T-helper 2 cell treated with Interferon-gamma antibody and Interleukin-4, amounts not matched to agents 5 μg/mL and 100 μg/mL, for 36 hours (primary cell): ENCODE measurements at regions not wholly inside any gene's neighbourhood (a gene's known extent, or its start where the extent isn't known, plus 50 kb on each side); places are given as distances from the start of the nearest gene placed in this dataset.

Experiments
- DNase-seq: peaks from one replicate; pipeline ENCODE4 v3.0.0; 2021; ENCODE audit warnings: low spot score
- H3K27ac Mint-ChIP-seq: one replicate; pipeline ENCODE4 v1.8.0; 2021; ENCODE audit warnings: mild to moderate bottlenecking, mixed read lengths
- H3K27me3 Mint-ChIP-seq: one replicate; pipeline ENCODE4 v1.8.0; 2021; ENCODE audit warnings: low read depth, mixed read lengths
- H3K36me3 Mint-ChIP-seq: one replicate; pipeline ENCODE4 v1.8.0; 2021; ENCODE audit warnings: low read depth, mixed read lengths
- H3K4me1 Mint-ChIP-seq: one replicate; pipeline ENCODE4 v1.8.0; 2021; ENCODE audit warnings: low read depth, mixed read lengths
- H3K4me3 Mint-ChIP-seq: one replicate; pipeline ENCODE4 v1.8.0; 2022; ENCODE audit warnings: mild to moderate bottlenecking, moderate library complexity, mixed read lengths
- H3K9me3 Mint-ChIP-seq: one replicate; pipeline ENCODE4 v1.8.0; 2021; ENCODE audit warnings: mixed read lengths

DNA sequence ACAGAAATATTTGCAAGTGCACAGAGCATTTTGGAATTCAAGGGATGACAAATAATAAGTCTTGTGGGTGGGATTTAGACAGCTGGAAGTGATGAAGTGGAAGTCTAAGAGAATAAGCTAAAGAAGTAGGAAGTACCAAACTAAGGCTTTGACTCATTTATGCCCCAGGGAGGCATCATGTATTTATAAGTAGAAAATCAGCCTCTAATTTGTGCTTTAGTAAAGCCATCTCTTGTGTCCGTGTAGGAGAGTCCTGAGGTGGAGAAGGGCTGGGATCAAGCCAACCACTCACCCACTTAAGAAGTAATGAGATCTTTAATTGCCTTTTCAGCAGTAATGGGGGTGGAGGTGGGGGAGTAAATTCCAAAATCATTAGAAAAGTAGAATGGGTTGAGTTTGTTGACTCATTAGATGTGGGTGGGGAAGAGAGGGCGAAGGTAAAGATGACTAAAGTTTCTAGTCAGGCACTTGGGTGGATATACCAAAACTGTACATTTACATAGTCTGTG lies 356.7 kb downstream of the STIM2 start:
- Mint-ChIP-seq H3K9me3 (no peaks in the 10 kb centered on the region), H3K4me1 (no peaks in the 10 kb centered on the region), H3K36me3 (no peaks in the 10 kb centered on the region), H3K4me3 (no peak overlapping the region), H3K27ac (no peak overlapping the region), H3K27me3 (no peaks in the 10 kb centered on the region)
- DNase-seq, result no peak

DNA sequence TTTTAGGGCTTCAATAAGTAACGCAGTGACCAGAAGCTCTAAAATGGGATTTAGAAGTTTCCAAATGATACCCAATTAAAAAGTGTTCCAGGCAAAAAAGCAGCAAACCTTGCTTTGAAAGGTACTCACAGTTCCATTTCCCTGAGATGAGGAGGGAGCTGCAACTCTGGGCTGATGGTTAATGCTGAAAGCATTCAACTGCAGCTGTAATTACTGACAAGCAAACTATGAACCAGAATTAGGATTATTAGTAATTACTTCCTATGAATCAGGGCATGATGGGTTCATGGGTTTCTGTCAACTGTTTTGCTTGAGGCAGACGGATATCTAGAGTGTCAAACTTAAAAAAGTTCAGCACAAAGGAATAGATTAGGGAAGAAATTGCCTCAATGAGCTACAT lies 357.4 kb downstream of the STIM2 start:
- no peaks in the 10 kb centered on the region for H3K36me3 Mint-ChIP-seq
- no peak overlapping the region for H3K27ac Mint-ChIP-seq
- no peaks in the 10 kb centered on the region for H3K9me3 Mint-ChIP-seq
- no peak for DNase-seq
- H3K4me1 Mint-ChIP-seq, result no peaks in the 10 kb centered on the region
- no peak overlapping the region for H3K4me3 Mint-ChIP-seq
- no peaks in the 10 kb centered on the region for H3K27me3 Mint-ChIP-seq

DNA sequence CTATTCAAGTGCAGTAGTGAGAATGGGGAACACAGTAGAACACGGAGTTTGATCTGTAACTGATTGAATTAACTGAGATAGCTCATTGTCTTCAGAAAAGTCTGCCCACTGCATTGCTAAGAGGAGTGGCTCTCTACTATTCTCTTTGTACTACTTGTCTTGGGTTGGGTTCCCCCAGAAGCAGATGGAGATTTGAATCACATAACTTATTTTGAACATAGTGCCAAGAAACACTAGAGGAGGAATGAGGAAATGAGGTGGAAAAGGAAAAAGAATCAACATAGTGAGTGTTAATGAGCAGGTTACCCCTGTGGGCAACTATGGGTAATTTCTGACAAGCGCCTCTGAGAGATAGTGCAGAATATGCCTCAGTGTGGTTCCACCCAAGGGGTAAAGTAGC lies 362.7 kb downstream of the STIM2 start:
- Mint-ChIP-seq H3K9me3 (no peaks in the 10 kb centered on the region), H3K4me3 (no peak overlapping the region), H3K36me3 (no peaks in the 10 kb centered on the region), H3K27me3 (no peaks in the 10 kb centered on the region), H3K27ac (no peak overlapping the region), H3K4me1 (no peaks in the 10 kb centered on the region)
- DNase-seq, result no peak

DNA sequence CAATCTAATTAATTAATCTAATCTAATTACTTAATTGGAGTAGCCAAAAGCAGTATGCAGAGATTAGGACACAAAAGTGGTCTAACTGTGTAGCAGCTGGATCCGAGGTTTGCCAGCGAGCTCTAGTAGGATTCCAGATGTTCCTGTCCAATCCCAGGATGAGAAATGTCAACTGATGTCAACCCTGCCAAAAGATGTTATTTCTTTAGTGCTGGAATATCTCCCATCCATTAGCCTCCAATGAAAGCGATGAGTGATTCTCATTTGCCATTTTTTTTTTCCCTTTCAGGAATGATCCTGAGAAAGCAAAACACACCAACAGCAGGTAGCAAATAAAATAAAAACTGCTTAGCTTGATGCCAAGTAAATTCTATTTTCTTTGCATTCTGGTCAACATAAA lies 372.9 kb downstream of the STIM2 start:
- no peaks in the 10 kb centered on the region for H3K4me1 Mint-ChIP-seq

DNA sequence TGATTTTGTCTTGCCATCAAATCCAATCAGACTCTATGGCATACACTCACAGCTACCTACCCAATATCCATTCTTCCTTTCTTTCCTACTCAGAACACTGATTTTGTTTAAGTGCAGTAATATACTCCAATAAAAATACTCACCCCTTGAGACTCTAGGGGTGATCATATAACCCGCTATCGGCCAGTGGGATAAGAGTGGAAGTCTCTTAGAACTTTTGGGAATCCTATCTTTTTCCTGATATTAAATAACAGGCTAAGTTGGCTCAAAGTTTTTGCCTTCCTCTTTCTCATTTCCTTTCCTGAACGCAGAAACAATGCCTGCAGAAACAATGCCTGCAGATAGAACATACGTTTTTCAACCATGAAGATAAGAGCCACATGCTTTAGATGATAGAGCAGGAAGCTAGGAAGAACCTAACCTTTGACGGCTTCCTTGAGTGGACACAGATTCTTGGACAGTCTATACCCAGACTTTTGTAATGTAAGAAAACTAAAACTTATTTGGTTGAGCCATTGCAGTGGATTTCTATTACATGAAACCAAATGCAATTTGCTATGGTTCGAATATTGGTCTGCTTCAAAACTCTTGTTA lies 373.8 kb downstream of the STIM2 start:
- no peak overlapping the region for H3K4me3 Mint-ChIP-seq
- no peak for DNase-seq
- no peak overlapping the region for H3K27ac Mint-ChIP-seq
- no peaks in the 10 kb centered on the region for H3K9me3 Mint-ChIP-seq
- H3K4me1 Mint-ChIP-seq, result no peaks in the 10 kb centered on the region
- H3K36me3 Mint-ChIP-seq, result no peaks in the 10 kb centered on the region
- no peaks in the 10 kb centered on the region for H3K27me3 Mint-ChIP-seq

More for the DNA sequence above, 372.9 kb downstream of the STIM2 start:
- DNase-seq, result no peak
- Mint-ChIP-seq H3K36me3 (no peaks in the 10 kb centered on the region), H3K27me3 (no peaks in the 10 kb centered on the region), H3K9me3 (no peaks in the 10 kb centered on the region), H3K4me3 (no peak overlapping the region), H3K27ac (no peak overlapping the region)

DNA sequence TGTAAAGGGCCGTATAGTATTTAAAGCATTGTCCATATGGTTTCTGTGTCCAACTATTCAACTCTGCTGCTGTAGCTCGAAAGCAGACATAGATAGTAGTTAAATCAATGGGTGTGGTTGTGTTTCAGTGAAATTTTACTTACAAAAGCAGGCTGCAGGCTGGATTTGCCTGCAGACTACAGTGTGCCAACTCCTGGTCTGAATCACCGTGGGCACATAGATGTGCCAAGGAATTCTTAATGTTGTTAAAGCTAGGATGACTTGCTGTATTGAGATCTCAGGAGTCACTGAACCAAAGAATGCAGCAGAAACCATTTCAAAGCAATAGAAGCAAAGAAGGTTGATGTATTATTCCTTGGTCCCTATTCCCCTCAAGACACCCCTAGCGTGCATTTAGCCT lies 379.0 kb downstream of the STIM2 start:
- Mint-ChIP-seq H3K27me3 (no peaks in the 10 kb centered on the region), H3K36me3 (no peaks in the 10 kb centered on the region), H3K27ac (no peak overlapping the region), H3K9me3 (no peaks in the 10 kb centered on the region), H3K4me1 (no peaks in the 10 kb centered on the region), H3K4me3 (no peak overlapping the region)
- DNase-seq, result no peak

DNA sequence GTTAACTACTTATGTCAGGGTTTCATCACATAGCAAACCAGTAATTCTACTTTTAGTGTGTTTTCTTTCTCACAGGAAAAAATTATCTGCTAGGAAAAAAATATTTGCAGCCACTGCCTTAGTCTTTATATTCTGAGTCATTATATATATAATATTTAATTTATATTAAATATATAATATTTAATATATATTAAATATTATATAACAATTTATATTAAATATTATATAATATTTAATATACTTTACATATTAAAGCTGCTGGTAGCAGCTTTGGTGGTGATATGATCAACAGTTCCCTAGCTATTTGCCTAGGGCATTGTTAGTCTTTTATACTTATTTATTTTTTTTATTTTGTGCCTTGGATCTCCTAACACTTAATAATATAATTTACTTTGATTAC lies 381.6 kb downstream of the STIM2 start:
- H3K36me3 Mint-ChIP-seq, result no peaks in the 10 kb centered on the region
- DNase-seq, result no peak
- H3K4me1 Mint-ChIP-seq, result no peaks in the 10 kb centered on the region
- no peaks in the 10 kb centered on the region for H3K9me3 Mint-ChIP-seq
- no peak overlapping the region for H3K27ac Mint-ChIP-seq
- no peaks in the 10 kb centered on the region for H3K27me3 Mint-ChIP-seq
- H3K4me3 Mint-ChIP-seq, result no peak overlapping the region

DNA sequence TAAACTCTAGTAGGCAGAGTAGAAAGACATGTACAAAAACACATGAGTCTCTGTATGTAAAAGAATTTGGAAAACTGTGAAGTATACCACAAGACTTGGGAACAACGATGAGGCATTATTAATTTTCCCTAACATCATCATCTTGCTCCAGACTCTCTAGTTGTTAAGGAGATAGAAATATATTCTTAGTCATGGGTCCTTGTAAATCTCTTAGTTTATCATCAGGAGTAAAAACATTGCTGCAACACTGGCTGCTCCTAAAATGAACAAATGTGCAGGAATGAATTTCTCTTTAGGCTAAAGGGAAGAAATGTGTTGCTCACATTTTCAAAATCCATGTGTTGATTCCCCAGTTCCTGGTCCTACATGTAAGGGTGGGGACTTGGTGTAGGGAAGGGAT lies 384.6 kb downstream of the STIM2 start:
- Mint-ChIP-seq H3K27ac (no peak overlapping the region), H3K4me1 (no peaks in the 10 kb centered on the region), H3K27me3 (no peaks in the 10 kb centered on the region), H3K9me3 (no peaks in the 10 kb centered on the region), H3K4me3 (no peak overlapping the region), H3K36me3 (no peaks in the 10 kb centered on the region)
- DNase-seq, result no peak

DNA sequence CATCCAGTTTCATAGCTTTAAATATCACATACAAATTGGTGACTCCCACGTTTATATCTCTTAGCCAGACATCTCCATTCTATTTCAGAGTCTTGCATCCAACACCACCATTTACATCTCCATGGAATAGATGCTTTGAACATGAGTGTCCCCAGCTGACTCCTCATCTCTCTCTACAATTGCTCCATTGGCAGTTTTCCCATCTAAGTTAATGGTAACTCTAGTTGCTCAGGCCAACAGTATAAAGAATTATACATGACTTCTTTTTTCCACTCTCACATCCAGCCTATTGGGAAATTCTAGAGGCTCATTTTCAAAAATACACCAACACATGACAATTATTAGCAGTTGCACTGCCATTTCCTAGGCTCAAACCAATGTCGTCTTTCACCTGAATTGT lies 388.2 kb downstream of the STIM2 start:
- no peaks in the 10 kb centered on the region for H3K4me1 Mint-ChIP-seq
- H3K27me3 Mint-ChIP-seq, result no peaks in the 10 kb centered on the region
- H3K27ac Mint-ChIP-seq, result no peak overlapping the region
- no peaks in the 10 kb centered on the region for H3K36me3 Mint-ChIP-seq
- no peak for DNase-seq
- no peak overlapping the region for H3K4me3 Mint-ChIP-seq
- H3K9me3 Mint-ChIP-seq, result no peaks in the 10 kb centered on the region

DNA sequence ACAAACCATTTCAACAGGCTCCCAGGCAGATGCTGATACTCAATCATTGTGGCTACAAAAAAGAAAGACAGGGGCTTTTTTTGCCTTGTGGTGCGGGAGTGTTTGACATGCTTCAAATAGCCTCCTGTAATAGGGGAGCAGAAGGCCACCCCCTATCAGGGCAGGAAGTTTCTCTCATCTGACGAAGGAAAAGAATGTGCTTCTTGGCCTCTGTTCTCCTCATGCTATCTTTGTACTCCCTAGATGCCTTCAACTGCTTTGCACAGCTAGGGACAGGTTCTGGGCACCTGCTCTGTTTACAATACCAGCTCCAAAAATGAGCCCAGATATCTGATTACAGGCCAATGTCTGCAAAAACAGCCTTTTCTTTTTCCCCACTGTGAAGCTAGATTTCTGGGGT lies 391.1 kb downstream of the STIM2 start:
- no peak overlapping the region for H3K27ac Mint-ChIP-seq
- no peak for DNase-seq
- no peaks in the 10 kb centered on the region for H3K27me3 Mint-ChIP-seq

DNA sequence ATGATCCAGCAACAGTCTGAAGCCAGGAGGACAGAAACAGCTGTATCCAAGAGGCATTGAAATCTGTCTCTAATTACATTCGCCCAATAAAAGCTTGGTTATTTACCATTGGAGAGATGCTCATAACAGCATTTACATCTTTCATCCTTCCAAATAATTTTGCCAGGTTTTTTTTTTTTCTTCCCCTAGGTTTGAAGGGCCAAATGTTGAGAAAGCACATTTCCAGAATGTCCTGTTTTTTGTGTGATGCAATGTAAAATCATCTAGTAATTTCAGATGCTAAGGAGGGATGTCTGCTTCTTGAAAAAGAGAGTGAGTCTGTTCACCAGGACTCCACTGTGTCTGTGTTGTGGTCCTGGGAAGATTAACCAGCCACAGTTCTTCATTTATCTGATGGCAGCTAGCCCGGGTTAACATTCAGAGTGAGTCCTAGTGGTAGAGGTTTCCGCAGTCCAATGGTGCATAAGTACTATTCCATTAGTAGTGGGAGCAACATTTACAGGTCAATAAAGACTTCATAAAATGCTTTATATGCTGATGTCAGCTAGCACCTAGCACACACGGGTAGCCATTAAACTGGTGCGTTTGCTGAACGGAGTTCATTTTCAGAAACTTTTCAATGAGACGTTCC lies 406.8 kb downstream of the STIM2 start:
- Mint-ChIP-seq H3K9me3 (no peaks in the 10 kb centered on the region), H3K4me1 (no peaks in the 10 kb centered on the region), H3K27me3 (no peaks in the 10 kb centered on the region), H3K27ac (no peak overlapping the region), H3K36me3 (no peaks in the 10 kb centered on the region), H3K4me3 (no peak overlapping the region)
- no peak for DNase-seq

More for the DNA sequence above, 391.1 kb downstream of the STIM2 start:
- no peak overlapping the region for H3K4me3 Mint-ChIP-seq
- no peaks in the 10 kb centered on the region for H3K36me3 Mint-ChIP-seq
- no peaks in the 10 kb centered on the region for H3K4me1 Mint-ChIP-seq
- no peaks in the 10 kb centered on the region for H3K9me3 Mint-ChIP-seq

DNA sequence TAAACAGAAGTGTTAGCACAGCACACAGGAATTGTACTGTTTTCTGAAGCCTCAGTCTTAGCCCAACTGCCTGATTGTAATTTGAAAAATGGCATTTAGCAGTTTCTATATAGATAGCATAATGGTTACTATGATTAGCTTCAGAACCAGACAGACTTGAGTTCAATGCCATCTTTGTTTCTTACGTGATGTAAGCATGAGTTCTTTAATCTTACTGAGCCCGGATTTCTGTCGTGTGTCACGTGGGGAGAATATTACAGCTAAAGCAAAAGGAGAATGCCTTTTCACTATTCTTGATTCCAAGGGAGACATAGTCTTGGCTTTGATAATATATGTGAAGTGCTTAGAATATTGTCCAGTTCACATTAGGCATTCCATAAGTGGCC lies 407.3 kb downstream of the STIM2 start:
- Mint-ChIP-seq H3K36me3 (no peaks in the 10 kb centered on the region), H3K9me3 (no peaks in the 10 kb centered on the region)

DNA sequence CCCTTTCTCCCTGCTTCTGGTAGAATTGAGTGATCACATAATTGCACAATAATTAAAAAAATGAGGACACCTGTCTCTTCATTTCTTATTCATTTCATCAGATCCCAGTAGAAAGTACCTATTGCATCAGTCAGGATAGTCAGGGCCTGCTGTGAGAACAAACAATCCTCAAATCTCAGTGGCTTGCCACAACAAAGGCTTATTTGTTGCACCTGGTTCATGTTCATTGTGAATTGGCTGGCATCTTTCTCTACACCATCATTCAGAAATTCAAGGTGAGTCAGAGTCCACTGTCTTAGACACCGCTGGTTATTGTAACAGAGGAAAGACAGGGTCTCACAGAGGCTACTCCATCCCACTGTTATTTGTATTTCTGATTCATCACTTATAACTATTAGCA lies 409.8 kb downstream of the STIM2 start:
- Mint-ChIP-seq H3K9me3 (no peaks in the 10 kb centered on the region), H3K4me1 (no peaks in the 10 kb centered on the region), H3K27me3 (no peaks in the 10 kb centered on the region), H3K27ac (no peak overlapping the region), H3K36me3 (no peaks in the 10 kb centered on the region), H3K4me3 (no peak overlapping the region)
- DNase-seq, result no peak

More for the DNA sequence above, 407.3 kb downstream of the STIM2 start:
- DNase-seq, result no peak
- Mint-ChIP-seq H3K27me3 (no peaks in the 10 kb centered on the region), H3K4me1 (no peaks in the 10 kb centered on the region), H3K4me3 (no peak overlapping the region), H3K27ac (no peak overlapping the region)

DNA sequence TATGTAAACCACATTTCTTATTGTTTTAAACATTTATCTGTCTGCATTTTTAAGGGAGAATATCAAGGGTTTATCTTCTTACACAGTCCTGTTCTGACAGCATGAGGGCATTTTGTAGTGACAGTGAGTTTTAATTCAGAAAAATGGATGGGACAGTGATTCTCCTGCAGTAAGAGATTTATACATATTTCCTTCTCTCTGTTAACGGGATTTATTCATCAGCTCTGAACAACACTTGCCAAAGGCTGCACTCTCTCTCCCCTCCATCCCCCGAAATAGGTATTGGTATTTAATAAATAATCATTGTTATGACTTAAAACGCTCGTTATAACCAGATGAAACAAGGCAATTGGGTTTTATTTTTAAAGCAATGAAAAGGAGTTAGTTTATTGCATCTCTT lies 410.9 kb downstream of the STIM2 start:
- Mint-ChIP-seq H3K4me3 (no peak overlapping the region), H3K4me1 (no peaks in the 10 kb centered on the region), H3K27me3 (no peaks in the 10 kb centered on the region), H3K36me3 (no peaks in the 10 kb centered on the region), H3K27ac (no peak overlapping the region), H3K9me3 (no peaks in the 10 kb centered on the region)
- no peak for DNase-seq

DNA sequence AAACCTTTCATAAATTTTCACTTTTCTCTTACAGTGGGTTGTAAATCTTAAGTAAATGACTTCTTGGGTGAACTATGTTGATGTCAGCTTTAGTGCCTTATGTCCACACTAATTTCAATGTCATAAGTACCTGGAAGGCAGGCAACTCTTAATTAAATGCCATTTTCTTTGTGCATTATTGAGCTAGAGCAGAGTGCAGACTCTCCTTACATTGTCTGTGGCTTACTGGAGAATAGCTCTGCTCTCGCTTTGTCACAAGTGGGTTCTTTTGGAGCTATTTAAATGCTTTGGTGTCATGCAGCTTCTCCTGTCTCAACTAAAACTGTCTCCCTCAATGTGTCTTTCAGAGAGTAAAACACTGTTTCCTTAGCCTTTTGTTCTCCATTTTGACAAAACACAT lies 411.6 kb downstream of the STIM2 start:
- Mint-ChIP-seq H3K27ac (no peak overlapping the region), H3K4me3 (no peak overlapping the region), H3K9me3 (no peaks in the 10 kb centered on the region), H3K4me1 (no peaks in the 10 kb centered on the region), H3K27me3 (no peaks in the 10 kb centered on the region), H3K36me3 (no peaks in the 10 kb centered on the region)
- no peak for DNase-seq
